GM21717 (cell line): ENCODE measurements at regions not wholly inside any gene's neighbourhood (a gene's known extent, or its start where the extent isn't known, plus 50 kb on each side); places are given as distances from the start of the nearest gene placed in this dataset.

Experiments
- ATAC-seq: cut with Tn5 transposase; IDR thresholded peaks from one replicate; pipeline ENCODE4 v1.9.1; 2021; ENCODE audit warnings: mild to moderate bottlenecking, moderate library complexity; ENCODE audit not compliant: unreplicated experiment

DNA sequence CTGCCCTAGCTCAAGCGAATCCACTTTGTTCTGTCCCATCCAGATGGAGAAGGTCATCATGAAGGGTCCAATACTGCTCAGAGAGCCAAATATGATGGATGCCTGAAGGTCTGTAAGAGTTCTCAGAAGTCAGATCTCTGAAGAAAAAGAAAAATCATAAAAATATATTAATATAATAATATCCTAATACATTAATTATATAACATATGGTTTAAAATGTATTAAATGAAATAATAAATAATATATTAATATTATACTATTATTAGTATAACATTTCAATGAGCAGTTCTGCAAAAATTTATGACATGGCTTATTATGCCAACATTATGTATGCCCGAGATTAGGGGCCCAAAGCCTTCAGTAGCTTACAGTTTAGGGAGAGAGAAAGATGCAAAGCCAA is 78.2 kb upstream of the GPR12 start:
- no peak for ATAC-seq

DNA sequence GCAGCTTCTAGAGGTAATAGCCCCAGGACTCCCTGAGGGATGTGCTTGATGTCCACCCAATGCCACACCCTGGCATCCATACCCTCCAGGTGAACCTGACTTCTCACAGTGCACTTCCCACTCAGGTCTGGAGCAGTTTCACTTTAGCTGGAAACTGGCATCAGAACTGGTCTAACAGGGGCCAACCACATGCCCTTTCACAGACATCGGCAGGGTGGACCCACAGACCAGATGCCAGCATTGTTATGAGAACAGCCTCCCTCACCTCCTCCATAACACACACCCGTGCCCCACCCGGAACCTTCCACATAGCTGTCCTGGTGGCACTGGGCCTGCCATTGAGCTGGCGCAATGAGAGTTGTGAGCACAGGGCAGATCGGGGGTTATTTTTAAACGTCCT is 77.4 kb upstream of the GPR12 start:
- no peak for ATAC-seq

DNA sequence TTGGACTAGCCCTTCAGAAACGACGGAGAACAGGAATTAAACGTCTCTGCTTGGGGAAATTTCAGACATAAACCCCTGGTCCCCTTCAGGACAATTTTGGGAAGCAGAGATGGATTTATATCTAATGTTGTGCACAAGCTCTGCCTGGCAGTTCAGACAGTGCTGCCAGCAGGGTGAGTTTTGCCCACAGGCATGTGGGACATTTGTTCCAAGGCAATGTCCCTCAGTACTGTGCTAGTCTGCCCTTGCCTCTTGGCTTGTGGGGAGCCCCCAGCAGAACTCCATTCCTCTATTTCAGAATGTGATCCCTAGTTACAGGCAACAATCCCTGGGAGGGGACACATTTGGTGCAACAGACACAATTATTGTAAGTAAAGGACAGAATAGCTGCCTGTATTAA is 76.5 kb upstream of the GPR12 start:
- ATAC-seq: no peak

DNA sequence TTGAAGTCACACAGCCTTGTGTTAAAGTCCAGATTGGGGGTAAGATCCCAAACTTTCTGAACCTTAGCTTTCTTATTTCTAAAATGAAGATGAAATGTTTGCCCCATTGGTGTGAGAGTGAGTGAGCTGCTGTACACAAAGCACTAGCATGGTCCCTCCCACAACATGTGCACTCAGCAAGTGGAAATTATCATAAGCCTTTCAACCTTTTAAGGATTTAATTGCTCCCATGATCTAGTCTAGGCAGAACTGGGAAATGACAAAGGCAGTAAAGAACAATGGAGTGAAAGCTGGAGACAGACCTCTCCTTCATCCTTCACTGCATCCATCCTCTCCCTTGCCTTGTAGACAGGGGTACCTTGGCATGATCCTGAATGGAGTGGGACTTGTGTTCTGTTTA is 76.0 kb upstream of the GPR12 start:
- ATAC-seq: no peak

DNA sequence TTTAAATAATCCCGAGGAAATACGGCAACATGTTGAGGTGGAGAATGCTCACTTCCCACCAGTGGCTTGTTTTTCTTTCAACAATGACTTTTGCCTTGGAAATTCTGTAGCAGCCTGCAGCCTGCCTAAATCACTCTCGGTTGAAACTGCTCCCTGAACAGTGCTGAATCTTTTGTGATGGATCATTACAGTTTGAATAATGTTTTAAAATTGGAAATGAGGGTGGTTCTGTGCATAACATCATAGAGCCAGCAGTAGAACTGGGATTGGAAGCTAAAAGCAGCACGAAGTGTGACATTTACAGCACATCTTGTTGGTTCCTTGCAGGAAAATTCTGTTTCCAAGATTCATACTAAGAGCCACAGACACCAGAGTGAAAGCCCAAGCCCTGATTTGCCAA is 74.1 kb upstream of the GPR12 start:
- no peak for ATAC-seq

DNA sequence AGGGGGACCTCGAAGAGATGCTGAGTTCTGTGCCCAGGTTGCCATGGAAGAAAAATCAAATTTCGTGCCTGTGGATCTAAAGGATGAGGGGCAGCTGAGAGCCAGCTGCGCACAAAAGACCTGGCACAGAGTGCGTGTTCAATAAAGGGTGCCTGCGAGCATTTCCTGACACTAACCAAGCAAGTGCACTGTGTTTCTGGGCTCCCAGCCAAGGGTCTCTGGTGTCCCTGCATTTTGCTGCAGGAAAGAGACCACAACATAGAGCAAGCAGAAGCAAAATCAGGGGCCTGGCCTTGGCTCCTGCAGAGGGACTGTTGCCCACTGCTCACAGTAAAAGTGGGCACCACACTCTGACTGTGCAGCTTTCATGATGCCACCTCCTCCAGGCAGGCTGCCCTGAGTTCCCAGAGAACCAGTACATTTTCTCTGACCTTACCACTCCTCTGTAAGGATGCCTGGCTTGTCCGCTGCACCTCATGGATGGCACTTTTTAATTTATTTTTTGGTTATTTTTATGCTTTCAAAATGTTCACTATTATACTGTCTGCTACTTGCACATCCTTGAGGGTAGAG is 70.8 kb upstream of the GPR12 start:
- ATAC-seq: no peak

DNA sequence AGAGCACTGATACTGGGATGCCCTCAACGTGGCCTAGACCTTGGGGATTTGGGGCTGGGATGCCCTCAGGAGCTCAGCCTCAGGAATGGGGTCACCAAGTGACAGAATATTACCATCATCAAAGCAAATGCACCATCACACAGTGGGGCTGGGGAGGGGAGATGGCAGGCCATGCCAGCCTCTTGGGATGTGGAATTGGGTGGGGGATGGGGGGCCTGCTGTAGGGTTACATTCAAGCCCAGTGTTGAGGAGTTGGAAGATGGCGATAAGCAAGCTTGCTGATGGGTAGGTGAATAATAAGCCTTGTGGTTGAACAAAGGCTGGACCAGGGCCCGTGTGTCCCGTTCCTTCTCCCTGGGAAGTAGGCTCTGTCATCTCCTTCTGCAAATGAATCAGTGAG is 69.1 kb upstream of the GPR12 start:
- ATAC-seq: no peak

DNA sequence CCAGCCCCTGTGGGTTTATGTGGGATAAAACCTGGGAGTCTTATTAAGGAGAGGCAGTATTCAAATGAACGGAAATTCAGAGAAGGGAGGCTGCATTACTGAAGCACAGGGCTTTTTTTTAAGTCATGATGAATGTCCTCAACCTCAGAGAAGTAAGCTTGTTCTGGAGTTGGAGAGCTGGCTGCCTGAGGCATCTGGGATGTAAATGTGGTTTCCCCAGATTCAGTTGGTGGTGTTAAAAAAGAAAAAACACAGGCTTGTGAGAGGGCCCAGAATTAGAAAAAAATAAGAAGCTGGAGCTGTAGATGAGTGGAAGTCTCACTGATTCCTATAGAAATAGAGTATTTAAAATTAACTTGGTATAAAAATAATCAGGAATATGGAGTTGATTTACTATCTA is 64.0 kb upstream of the GPR12 start:
- ATAC-seq: no peak

DNA sequence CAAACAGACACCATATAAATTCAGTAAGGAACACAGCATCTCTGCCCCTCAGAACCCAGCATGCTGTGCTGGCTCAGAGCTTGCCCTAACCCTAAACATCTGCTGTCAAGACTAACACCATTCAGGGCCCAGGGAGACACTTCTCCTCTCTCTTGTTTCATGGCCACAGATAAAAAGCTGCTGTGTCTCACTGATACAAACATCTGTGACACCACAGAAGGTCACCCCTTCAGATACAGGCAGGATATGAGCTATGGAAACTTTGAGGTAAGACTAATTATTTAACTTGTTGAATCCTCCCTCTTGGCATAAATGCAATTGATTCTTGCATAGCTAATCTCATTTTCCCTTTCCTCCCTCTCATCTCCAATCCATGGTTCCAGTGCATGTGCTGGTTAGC is 61.6 kb upstream of the GPR12 start:
- ATAC-seq: no peak

DNA sequence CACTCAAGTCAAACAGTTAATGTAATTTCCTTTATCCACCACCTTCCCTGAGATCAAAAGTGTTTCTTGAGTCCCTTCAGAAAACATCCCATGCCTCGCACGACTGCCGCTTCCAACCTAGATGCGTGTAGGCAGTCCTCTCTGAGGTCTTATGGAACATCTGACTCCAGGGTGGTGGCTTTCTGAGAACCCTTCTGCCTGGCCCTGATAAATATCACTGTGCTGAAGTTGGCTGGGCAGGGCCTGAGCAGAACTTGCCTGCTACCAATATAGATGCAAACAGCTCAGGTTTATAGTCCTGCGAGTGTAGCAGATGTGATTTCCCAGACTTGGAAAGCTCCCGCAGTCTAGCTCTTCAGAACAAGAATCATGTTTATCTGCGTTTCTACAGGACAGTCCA is 61.1 kb upstream of the GPR12 start:
- no peak for ATAC-seq

DNA sequence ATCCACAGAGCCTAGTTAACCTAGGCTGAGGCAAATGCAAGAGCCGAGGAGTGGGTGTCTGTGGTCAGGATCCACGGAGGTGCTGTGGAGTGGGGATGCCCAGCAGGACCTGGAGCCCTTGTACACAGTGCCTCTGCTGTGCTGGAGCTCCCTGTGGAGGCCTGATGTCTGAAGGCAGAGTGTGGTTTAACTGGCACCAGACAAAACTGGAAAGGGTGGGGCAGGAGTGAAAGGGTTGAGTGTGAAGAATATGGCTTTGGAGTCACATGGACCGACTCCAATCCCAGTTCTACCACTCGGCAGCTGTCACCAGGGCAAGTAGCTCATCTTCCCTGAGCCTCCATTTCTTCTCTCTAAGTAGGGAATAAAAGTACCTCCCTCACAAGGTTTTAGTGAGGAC is 60.3 kb upstream of the GPR12 start:
- no peak for ATAC-seq

DNA sequence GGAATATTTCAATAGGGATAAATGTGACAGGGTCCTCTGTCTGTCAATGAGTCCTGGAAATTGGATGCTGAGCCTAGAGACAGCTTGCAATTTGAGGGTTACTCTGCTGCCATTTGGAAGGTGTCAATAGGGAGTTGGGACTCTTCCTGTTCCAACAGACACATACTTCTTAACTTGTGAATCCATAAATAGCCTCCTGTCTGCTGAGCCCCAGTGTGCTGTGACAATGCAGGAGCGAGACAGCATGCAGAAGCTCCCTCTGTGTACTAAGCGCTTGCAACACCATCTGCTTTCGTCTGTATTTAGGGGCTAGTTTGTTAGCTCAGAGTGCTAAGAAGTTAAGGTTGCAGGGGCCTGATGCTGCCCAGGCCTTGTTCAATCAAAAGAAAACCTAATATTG is 58.5 kb upstream of the GPR12 start:
- no peak for ATAC-seq

DNA sequence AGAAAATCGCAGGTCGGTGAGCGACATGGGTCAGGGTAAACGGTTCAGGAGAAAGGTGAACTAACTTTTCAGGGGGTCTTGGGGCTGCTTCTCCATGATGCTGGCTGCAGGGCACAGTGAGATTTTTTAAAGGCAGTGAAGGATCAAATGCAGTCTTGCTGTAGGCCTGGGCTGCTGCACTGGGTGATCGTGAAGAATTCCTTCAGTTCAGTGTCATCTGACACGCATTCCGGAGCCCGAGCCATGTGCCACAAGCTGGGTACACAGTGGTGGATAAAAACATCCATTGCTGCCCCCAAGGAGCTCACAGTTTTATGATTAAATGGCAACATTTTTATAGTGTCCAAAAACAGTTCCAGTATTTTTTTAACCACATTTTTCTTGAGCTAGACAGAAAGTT is 56.3 kb upstream of the GPR12 start:
- no peak for ATAC-seq

DNA sequence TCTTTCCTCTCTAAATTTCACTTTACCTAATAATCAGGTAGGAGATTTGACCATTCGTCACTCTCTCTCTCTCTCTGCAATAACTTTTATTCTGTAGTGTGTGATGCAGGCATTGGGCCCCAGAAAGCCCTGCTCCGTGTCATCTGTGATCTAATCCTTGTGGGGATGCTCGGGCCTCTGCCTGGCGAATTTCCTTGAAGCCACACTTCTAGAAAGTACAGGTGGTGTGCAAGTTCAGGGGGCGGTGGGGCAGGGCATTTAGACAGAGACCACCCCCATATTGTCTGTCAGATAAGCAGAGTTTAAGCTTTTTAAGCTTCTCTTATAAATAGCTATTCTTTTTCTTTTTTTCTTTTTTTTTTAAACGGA is 53.4 kb upstream of the GPR12 start:
- no peak for ATAC-seq

DNA sequence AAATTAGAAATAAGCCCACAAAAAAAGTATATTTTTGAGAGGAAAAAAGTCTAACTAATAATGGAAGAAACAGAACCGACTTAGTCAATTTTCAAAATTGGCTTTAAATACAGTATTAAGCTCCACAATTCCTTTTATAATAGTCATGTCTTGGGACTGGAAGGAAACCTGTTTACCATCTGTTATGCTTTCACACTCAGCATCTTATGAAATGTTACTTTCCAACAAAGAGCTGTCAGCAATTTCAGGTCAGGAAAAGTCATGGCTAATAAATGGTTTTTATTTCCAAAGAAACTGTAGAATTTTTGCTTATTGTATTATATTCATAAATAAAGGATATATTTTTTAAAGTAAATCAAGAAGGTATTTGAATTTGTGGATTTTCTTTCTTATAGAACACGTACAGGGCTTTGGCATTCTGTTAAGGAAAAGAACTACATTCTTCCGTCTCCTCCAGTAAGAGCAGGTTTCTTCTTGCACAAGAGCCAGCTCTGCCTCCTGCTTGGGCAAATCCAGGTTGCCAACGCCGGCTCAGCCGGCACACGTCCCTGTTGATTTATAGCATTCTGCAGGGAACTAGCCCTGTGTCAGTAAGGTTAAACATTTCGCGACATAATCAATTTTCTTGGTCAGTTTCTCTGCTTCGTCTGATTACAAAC is 52.9 kb upstream of the GPR12 start:
- ATAC-seq: no peak

DNA sequence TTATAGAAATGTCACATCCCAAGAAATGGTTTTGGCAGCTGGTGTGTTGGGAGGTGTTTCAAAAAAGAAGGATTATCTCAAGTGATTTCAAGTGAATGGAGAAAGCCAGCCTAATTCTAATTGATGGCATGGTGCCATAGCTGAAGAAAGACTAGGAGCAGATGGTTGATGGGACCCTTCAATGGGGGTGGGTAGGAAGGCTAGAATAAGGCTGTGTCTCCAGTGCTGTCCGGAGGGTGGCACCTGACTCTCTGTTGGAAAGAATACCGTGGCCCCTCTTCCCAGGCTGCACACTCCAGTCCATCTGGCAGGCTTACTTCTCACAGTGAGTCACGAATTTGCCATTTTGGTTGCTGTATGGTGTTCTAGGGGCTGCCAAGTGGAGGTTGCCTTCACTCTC is 51.0 kb upstream of the GPR12 start:
- no peak for ATAC-seq
